GM18517 (cell line): ENCODE measurements at regions not wholly inside any gene's neighbourhood (a gene's known extent, or its start where the extent isn't known, plus 50 kb on each side); places are given as distances from the start of the nearest gene placed in this dataset.

Experiments used
- ATAC-seq: cut with Tn5 transposase; IDR thresholded peaks from one replicate; pipeline ENCODE4 v1.9.1; 2021; ENCODE audit warnings: mild to moderate bottlenecking, moderate library complexity; ENCODE audit not compliant: unreplicated experiment

DNA sequence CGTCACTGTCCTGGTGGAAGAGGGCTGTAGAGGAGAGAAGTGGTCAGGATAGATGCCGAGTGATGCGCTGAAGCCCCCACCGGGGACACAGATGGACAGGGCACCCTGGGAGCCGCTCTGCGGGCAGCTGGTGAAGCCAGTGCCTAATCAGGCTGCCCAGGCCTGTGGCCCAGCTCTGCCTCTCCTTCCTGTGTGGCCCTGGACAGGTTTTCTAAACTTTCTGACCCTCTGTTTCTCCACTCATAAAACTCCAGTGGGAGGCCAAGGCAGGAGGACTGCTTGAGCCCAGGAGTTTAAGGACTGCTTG is 86.1 kb downstream of the C5orf15 start:
- no peak for ATAC-seq

DNA sequence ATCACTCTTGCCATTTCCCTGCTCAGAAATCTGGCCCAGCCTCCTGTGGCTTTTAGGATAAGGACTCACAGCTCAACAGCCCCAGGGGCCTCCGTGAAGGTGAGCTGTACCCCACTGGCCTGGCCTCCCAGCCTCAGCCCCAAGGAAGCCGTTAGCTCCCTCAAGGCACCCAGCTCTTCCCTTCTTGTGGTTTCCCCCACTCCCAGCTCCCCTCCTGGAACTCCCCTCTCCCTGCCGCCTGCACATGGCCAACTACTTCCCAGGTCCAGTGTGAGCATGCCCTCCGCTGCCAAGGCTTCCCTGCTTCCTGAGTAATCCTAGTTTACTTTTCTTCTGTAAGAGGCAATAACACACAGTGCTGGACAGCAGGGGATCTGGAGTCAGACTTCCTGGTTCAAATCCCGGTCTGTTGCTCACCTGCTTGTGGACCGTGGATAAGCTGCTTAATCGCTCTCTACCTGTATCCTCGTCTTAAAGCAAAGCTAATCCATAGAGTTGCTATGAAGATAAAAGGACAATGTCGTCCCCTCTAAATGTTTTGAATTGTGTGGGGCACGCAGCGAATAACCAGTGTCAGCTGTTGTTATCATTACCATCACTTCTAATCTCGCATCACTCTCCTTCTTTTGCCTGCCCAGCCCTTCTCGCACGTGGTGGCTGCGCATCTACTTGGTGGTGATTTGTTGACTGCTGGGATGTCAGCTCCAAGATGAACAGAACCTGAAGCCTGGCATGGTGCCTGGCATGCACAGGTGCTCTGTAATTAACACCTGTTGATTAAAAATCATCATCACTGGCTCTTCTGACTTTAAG is 86.6 kb downstream of the C5orf15 start:
- ATAC-seq, result no peak

DNA sequence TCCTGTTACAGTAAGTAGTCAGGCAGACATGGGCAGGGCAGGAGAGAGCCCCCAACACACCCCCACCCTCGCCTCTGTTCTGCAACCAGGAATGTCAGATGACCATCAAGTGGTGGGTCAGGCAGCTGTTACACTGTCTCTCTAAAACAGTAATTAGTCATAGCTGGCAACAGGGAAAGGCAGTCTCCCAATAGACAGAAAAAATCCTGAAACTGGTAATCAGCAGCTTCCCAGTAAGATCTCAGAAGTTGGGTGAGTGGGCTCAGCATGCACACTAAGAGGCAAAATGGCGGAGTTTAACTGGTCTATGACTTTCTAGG is 90.2 kb downstream of the C5orf15 start:
- ATAC-seq, result no peak

DNA sequence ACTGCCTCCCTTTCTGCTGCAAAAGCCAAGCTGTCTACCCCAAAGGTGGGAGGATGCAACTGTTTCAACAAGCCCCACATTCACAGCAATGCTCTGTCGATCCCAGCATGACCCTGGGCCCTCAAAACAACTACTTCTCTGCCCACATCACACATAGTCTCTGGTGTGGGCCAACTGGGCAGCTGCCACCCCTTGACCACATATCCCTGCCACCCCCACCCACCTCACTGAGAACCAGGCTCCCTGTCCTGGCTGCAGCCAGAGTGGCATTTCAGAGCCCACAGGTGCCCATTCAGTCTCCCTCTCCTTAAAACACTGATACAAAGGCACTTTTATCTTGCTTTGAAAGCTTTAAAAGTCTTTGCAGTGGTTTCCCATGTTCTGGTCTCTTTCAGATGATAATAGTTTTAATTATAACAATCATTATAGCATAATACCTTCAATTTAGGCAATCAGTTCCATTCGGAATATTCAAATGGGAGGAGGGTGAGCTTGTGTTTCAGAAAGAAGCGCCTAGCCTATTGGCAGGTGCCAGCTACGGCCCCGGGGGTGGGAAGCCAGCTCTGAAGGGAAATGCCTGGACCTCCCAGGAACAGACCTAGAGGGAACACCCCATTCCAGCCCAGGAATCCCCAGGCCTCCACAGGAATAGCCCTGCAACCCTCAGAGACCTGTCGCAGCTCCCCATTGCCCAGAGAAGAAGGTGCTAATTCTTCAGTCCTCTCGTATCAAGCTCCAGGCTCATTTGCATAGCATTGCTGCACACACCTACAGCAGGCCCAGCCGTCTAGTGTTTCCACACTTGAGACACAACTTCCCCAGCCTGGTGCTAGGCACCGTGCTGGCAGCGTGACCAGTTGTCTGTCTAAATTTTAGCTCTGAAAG is 90.8 kb downstream of the C5orf15 start:
- ATAC-seq, result no peak

DNA sequence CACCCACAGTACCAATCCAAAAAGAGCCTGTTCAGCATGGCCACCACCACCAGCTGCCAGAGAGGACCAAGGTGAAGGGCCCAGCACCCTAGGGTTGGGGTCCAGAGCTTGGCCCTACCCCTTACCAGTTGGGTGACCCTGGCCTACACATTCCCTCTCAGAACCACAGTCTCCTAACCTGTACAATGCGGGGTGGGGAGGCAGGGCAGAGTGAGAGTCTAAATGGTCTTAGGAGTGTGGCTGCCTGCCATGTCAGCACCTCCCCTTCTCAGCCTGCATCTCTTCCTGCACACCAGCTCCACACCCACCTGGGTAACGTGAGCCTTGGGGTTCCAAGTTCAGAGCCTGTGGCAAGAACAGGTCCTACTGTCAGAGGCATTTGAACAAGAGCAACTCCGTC is 92.2 kb downstream of the C5orf15 start:
- ATAC-seq, result no peak

DNA sequence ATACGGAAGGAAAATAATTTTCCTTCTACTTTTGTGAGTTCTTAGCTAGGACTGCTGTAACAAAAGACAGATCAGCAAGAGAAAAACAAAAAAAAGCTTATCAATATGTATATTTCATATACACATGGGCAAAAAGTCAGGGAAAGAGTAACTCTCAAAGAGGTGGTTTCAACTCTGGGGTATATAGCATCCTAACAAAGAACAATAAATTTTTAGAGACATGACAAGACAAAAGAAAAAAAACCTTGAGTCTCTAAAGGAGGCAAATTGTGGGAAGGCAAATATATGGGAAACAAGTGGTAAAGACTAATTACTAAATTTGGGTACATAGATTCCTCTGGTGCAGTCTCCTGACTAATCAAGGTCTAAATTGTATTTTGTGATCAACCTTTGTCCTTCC is 93.2 kb downstream of the C5orf15 start:
- no peak for ATAC-seq

DNA sequence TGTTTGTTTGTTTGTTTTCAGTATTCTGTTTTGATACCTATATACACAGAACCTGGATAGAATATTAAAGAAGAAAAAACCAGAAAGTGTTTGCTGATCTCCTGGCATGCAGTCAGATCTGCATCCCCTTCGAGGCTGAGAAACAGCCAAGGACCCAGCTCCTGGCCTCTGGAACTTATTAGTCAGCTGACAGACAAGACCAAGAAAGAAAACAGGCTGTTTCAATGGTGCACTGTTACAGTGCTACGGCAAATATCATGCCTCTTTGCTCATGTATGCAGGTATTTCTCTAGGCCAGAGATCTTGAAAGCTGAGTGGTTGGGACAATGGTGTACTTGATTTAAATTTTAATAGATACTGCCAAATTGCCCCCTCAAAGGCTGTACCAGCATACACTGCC is 95.0 kb downstream of the C5orf15 start:
- no peak for ATAC-seq

DNA sequence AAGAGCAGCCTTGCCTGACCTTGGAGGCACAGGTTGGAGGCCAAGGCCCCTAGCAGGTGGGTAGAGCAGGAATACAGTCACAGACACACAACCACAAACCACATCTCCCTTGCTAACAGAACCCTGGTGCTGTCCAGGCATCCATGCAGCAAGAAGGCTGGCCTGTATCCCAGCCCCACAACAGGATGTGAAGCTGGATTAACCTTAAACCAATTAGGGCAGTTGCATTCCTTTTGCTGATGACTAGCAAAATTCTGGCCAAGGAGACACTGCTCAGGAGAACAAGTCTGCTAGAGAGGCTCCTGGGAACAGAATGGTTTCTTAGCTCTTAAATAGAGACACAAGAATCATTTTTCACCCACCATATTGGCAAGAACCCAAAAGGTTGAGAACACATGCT is 97.8 kb downstream of the C5orf15 start:
- no peak for ATAC-seq

DNA sequence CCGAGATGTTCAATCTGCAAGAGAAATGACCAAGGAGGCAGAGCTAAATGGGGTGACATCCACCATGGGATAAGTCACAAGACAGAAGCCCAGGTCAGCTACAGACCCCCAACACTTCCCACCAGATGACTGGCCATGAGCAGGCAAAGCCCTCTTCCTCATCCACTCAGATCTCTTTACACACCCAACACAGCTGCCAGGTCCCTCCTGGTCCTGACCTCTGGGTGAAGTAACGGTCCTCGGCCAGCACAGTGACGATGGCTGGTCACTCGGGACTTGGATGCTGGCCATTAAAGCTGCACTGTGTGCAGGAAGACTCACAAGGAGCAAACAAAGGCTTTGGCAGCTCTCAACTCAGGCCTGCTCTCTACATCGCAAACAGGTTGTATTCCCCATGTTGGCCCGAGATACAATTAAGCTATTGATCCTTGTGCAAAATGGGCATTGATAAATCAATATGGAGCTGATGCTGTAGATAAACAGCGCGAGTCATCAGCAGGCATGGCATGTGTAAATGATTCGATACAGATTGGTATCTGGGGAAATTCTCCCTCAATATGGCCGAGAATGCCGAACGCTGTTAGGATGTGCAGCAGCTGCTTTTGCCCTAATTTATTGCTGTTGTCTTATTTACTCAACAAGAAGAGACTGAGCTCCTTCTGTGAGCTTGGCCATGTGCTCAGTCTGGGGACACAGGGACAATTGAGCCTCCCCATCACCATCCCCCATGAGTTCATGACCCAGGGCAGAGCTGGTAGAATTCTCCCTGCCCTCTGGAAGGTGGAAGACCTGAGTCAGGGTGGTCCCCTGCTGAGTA is 98.7 kb downstream of the C5orf15 start:
- ATAC-seq, result no peak

DNA sequence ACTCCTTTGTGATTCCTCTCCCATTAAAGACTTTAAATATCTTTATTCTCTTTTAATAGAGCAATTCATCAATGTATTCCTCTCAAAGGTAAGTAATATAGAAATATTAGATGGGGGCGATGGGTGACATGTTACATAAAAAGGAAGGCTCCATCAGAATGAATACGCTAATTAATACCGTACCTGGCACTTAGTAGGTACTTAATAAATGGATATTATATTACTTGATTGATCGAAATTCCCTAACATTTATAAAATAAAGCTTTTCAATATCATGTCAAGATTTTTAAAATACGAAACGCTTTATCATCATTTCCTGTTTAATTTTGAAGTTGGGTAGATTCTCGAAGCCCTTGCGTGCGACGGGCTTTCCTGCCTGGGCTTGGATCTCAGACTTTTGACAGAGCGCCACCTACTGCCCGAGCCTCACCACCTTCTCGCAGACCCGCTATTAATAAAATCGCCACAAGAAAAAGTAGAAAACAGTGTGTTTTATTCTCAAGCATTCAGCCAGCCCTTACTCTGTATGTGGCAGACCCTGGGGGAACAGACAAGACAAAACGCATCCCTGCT is 99.4 kb downstream of the C5orf15 start:
- ATAC-seq, result no peak

DNA sequence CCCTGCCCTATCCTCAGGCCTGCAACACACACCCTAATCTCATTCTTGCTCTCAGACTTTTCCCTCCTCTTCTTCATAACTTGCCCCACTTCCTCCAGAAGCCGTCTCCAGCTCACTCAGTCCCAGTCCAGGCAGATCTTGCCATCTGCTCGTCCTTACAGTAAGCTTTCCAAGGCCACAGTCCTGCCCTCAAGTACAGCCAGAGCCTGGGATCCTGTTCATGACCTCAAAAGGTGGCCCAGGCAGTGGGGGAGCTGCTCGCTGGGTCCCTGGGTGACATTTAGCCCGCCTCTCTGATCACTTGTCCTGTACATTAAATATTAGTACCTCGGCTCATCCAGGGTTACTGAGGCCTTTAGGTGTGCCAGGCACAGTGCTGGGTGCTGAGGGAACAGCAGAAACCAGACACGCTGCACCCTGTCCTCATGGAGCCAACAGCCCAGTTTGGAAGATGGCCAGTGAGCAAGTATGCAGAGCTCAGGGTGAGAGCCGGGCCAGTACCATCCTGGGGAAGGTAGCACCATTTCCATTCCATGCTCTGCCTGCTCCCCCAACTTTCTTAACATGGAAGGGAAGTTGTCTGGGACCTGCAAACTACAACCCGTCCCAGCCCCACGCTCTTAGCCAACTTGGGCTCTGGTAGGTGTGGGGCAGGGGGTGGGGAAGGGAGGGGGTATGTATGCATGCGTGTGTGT is 100.4 kb downstream of the C5orf15 start:
- ATAC-seq, result no peak

DNA sequence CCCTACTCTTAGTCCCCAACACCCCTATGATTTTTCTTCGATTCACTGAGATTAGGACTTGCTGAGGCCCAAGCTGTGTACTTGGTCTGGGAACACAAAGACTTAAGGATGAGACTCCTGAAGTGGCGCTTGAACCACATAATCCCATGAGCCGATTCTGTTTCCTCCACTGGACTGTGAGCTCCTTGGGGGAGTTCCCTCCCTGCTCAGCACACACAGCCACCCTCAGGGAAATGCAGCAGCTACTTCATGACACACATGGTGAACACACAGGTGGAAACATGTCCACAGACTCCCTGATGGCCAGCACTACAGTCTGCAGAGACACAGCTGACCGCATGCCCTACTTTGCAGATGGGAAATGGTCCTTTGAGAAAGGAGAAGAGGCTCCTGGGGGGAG is 101.1 kb downstream of the C5orf15 start:
- no peak for ATAC-seq

DNA sequence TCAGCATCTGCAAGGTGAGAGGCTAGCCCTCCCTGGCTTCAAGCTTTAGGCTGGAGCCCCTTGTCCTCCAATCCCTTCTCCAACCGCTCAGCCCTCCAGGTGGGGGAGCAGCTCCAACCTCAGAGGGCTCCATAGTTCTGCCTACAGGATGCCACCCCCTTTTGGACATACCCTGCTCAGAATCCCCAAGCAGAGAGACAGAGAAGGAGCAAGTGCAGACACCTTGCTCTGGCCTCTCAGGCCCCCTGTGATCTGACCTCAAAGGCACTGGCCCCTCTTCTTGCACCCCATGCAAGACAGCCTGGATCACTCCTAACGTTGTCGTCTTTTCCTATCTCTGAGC is 101.6 kb downstream of the C5orf15 start:
- ATAC-seq, result no peak

DNA sequence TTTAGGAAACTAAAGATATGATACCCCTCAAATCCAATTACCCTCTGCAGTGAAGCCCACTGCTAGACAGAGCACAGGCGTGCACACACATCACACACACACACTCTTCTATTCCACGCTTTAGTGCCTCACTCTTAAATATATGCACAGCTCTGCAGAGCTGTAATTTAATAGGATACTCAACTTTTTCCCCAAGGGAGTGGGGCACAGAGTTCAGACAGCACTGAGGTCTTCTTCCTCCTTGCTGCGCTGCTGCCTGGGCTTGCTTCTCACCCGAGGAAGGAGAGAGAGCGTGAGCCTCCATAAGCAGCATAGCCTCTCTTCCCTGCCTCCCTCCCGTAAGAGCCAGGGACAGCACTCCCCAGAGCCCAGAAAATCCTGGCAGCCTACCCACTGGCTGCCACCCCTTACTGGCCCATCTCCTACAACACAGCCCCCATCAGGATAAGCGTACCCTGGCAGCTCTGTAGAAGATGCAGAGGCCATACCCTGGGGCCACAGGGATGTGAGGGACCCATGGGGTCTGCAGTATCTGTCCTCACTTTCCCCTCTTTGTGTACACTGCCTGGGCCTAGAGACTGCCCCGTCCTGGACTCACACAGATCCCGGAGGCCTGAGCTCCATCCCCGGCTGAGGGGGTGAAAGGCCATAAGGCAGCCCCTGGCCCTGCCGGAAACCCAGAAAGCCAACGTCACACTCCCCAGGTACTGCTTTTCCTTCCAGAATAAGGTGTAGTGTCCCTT is 102.1 kb downstream of the C5orf15 start:
- ATAC-seq, result no peak

DNA sequence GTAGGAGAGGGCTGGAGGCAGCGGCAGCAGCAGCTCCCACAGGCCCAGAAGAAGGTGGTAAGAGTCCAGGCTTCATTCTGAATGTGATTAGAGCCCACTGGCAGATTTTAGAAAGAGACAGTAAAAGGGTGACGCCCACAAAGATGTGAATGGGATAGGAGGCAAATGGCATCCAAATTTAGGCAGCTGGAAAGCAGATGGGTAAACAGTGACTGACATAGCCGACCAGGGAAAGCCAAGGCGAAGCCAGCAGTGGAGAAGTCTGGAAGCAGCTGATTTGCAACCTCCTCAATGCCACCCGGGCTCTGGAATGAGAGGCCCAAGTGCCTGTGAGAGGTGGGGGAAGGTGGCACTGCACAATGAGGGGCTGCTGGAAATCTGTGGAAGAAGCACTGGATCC is 103.3 kb downstream of the C5orf15 start:
- no peak for ATAC-seq

DNA sequence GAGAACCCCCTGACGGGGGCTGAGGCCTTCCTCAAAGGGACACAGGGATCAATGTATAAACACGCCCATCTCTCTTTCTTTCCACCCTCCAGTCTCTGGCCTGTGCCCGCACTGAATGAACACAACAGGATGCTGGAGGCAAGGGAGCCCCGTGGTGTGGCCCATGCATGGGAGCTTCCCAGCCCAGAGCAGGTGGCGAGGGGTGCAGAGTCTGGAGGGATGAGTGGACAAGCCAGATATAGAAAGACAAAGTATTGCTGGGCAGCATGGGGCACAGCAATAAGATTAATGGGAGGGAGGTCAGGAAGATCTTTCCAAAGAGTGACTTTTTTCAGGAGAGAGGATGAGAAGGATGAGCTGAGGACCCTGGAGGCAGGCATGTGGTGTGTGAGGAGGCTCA is 103.7 kb downstream of the C5orf15 start:
- no peak for ATAC-seq

DNA sequence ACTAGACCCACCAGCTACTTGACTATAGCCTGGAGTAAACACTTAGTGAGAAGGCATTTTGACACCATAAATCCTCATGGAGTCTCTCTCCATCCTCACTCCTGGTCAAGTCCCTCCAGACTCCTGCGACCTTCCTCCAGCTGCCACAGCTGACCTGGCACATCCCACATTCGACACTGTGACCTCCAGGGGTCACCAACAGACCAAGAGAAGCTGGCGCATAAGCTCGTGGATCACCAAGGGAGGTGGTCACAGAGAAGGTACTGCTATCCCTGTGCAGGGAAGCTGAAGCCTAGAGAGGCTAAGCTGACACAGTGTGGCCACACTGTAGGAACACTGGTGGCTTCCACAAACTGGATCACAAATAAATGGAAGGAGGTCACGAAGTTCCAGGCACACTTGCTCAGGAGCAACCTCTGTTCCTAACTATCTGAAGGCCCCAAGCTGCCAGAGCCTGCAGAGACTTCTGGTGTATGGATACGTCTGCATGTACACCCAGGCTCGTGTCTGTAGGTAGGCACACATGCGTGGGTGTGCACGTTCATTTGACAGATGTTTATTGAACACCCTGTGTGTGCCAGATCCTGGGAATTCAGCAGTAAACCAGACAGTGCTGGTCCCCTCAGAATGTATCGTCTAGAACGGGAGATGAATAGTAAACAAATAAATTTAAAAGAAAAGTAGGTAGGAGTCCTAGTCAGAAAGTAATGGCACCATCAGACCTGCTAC is 104.4 kb downstream of the C5orf15 start:
- ATAC-seq, result no peak

DNA sequence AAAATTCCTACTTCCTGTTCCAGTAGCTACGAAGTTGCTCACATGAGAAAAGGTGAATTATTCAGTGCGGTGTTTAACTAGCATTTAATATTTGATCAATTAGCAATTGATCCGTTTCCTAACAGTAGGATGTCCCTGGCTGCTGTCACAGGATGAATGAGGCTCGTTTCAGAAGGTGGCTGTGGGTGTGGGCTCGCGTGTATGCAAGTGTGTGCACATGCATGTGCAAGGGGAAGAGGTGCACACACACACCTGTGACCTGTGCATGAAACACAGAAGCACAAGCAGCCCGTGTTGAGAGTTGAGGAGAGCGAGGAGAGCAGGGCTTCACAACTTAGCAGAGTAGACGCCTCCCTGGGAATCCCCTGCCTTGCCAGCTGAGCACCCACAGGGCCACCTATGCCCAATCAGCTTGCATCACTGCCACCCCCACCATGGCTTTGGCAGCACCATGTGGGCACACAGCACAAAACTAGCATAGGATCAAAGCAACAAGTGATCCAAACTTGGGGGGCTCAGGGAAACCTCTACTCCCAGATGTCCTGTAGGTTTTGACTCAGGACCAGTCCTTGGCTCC is 107.2 kb downstream of the C5orf15 start:
- no peak for ATAC-seq

DNA sequence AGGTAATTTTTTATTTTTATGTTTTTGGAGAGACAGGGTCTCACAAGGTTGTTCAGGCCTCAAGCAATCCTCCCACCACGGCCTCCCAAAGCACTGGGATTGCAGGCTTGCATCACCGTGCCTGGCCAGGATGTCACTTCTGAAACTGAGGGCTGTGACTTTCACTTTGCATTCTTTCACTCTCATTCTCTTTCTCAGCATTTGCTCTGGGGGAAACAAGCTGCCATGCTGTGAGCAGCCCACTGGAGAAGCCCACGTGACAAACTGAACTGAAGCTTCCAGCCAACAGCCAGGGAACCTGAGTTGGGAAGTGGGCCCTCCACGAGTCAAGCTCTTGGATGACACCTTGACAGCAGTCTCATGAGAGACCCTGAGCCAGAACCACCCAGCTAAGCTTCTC is 109.4 kb downstream of the C5orf15 start:
- no peak for ATAC-seq
